Fibroblast of pulmonary artery (primary cell): ENCODE measurements at regions not wholly inside any gene's neighbourhood (a gene's known extent, or its start where the extent isn't known, plus 50 kb on each side); places are given as distances from the start of the nearest gene placed in this dataset.

Experiments used
- DNase-seq: peaks from one replicate; pipeline ENCODE4 v3.0.0-alpha.2; 2010; ENCODE audit warnings: low read depth
- H3K4me3 ChIP-seq: replicated peaks from 2 replicates; pipeline ENCODE4 v1.5.1; 2011; ENCODE audit warnings: low read depth, mild to moderate bottlenecking, control low read depth, low read length, moderate library complexity
- CTCF ChIP-seq: IDR thresholded peaks from 2 replicates; pipeline ENCODE4 v1.5.1; 2011; ENCODE audit warnings: mild to moderate bottlenecking, control low read depth, low read length, inconsistent platforms; ENCODE audit errors: missing control alignments

GRCh38 chr5:153905219-153905618 lies 133.5 kb downstream of the FAM114A2 start:
- no peak for DNase-seq
- TF ChIP-seq CTCF = no peak
- H3K4me3 ChIP-seq = no peak overlapping the region

- no peak for TF ChIP-seq CTCF
- H3K4me3 ChIP-seq = no peak overlapping the region
- no peak for DNase-seq
Measured at GRCh38 chr5:153903321-153903720, 135.4 kb downstream of the FAM114A2 start.

DNA sequence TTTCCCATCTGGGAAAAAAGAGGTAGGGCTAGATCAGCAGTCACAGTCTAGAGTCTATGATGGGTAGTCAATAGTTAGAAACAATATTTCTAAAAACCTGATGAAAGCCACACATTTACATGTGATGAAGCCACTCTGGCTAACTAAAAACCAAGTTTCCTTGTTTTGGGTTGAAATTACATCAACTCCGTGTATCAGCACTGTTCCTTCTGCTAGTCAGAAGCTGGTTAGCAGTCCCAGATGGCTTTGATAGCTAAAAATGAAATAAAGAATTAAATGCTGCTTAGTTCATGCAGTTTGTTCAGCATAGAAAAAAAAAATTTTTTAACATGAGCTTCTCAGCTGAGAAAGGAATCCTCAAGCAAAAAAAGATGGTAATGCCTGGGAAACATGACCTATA lies 136.7 kb downstream of the FAM114A2 start:
- no peak for DNase-seq
- no peak for TF ChIP-seq CTCF
- H3K4me3 ChIP-seq = no peak overlapping the region

DNA sequence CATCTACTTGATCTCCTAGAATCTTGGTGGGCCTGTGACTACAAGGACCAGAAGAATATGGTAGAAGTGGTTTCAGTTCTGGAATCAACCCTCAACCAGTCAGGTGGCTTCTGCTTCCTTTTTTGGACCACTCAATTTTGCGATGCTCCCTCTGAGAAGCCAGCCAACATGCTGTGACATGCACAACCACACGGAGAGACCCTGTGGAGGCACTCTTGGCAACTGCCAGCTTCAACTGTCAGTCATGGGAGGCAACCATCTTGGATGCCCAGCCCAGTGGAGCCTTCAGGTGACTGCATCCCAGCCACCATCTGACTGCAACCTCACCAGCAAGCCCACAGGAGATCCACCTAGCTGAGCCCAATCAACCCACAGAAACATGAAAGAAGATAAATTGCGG lies 137.3 kb downstream of the FAM114A2 start:
- H3K4me3 ChIP-seq = no peak overlapping the region
- no peak for DNase-seq
- TF ChIP-seq CTCF = no peak

DNA sequence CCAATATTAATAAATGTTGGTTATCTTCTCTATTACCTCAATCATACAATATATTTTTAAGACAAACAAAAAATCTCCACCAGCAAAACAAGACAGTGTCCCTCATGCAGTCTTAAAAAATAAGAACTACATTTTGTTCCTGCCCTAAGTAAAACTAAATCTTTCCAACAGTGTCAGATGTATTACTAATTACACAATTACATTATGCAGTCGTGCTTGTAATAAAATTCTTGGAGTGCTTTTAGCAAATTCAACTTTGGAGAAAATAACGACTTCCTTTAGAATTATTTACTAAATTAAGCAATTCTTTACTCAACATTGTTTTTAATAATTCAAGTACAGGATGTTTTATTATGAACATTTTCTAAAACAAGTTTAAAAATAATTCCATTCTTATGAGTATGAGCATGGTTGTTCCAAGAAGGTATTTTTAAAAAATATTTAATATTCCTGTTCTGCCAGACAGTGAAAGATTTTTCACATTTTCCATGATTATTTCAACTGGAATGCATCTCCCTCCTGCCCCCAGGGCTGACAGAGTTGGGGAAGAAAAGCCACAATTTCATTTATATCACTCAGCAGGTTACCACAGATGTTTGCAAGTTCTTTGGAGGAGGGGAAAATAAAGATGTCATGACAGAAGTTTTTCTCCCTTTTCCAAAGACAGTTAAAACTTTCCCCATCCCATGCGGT lies 137.9 kb downstream of the FAM114A2 start:
- peak; percentile 40 for DNase-seq
- no peak for TF ChIP-seq CTCF
- no peak overlapping the region for H3K4me3 ChIP-seq

DNA sequence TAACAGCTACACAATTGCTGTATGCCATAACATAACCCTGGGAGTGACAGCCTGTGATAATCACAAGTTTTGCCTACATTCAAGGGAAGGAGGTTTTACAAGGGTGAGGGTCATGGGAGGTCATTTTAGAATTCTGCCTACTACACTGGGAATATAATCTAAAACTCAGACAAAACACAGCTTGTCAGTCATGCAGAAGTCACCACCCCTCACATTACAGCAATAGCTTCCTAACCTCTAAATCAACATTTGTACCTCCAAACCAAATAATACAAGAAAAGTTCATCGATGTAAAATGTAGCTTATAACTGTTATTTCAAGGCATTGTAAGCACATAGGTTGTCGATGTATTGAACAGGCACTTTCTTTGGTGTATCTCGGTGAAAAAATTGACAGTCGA lies 139.0 kb downstream of the FAM114A2 start:
- TF ChIP-seq CTCF = no peak
- DNase-seq = no peak
- H3K4me3 ChIP-seq = no peak overlapping the region

- H3K4me3 ChIP-seq = no peak overlapping the region
- TF ChIP-seq CTCF = no peak
- DNase-seq = peak; percentile 17
Measured at GRCh38 chr5:153896701-153897100, 142.0 kb downstream of the FAM114A2 start.
